ENCODE measurements at regions not wholly inside any gene's neighbourhood (a gene's known extent, or its start where the extent isn't known, plus 50 kb on each side); places are given as distances from the start of the nearest gene placed in this dataset.

DNA sequence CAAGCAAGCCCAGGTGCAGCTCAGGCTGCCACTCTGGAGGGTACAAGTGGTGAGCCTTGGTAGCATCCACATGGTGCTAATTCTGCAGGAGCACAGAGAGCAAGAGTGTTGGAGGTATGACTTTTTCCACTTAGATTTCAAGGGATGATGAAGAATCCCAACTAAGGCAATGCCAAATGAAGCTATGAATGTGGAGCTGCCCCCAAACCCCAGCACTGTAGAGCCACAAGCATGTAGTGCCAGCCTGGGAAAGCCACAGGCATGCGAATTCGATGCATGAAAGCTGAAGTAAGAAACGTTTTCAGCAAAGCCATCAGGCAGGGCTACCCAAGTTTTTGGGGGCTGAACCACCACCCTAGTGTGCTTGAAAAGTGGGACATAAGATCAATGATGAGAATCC lies 251.1 kb downstream of the HAO1 start:
- no peaks in the 10 kb centered on the region for H3K9me3 ChIP-seq (ENCODE audit: control insufficient read depth, insufficient read depth, low read depth, low read length)
- TF ChIP-seq, protein P1, sequence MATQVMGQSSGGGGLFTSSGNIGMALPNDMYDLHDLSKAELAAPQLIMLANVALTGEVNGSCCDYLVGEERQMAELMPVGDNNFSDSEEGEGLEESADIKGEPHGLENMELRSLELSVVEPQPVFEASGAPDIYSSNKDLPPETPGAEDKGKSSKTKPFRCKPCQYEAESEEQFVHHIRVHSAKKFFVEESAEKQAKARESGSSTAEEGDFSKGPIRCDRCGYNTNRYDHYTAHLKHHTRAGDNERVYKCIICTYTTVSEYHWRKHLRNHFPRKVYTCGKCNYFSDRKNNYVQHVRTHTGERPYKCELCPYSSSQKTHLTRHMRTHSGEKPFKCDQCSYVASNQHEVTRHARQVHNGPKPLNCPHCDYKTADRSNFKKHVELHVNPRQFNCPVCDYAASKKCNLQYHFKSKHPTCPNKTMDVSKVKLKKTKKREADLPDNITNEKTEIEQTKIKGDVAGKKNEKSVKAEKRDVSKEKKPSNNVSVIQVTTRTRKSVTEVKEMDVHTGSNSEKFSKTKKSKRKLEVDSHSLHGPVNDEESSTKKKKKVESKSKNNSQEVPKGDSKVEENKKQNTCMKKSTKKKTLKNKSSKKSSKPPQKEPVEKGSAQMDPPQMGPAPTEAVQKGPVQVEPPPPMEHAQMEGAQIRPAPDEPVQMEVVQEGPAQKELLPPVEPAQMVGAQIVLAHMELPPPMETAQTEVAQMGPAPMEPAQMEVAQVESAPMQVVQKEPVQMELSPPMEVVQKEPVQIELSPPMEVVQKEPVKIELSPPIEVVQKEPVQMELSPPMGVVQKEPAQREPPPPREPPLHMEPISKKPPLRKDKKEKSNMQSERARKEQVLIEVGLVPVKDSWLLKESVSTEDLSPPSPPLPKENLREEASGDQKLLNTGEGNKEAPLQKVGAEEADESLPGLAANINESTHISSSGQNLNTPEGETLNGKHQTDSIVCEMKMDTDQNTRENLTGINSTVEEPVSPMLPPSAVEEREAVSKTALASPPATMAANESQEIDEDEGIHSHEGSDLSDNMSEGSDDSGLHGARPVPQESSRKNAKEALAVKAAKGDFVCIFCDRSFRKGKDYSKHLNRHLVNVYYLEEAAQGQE (IDR thresholded peaks at IDR 0.05; ENCODE audit: insufficient read depth in 1 of 2, low read depth in 2 of 2, low read length in 1 of 2) = no peak
- TF ChIP-seq TCF7L2 (IDR thresholded peaks at IDR 0.05; ENCODE audit: low read depth, low read length) = no peak
- no peak for TF ChIP-seq CTCF (IDR thresholded peaks at IDR 0.05)
- TF ChIP-seq SIN3A (IDR thresholded peaks at IDR 0.05; ENCODE audit: borderline replicate concordance, insufficient read depth, low read depth, low read length) = no peak
- TF ChIP-seq POLR2AphosphoS5 (IDR thresholded peaks at IDR 0.05; ENCODE audit: low read depth, low read length) = no peak
- no peaks in the 10 kb centered on the region for H3K4me1 ChIP-seq (ENCODE audit: control insufficient read depth, insufficient read depth, low read length)
- DNase-seq (ENCODE audit: low read depth, low spot score) = no peak
- BruUV-seq (replicated peaks) = no TSS peak
- intact Hi-C loops (cut with micrococcal nuclease; ENCODE audit: unreplicated experiment) (no loop called here), in situ Hi-C loops (cut with HindIII; ENCODE audit: low pct_unique_long_range_greater_than_20kb, low sequenced_read_pairs) (no loop called here)
- ATAC-seq = no peak
- POLR2A ChIA-PET = no interaction called here
- no peaks in the 10 kb centered on the region for H3K27me3 ChIP-seq (ENCODE audit: control insufficient read depth, insufficient read depth, low read length)
- H3K27ac ChIP-seq (ENCODE audit: low read length) = no peak overlapping the region
- CTCF ChIA-PET = no interaction called here
- no peaks in the 10 kb centered on the region for H3K36me3 ChIP-seq (ENCODE audit: control insufficient read depth, insufficient read depth, low read length)
- no peak overlapping the region for H3K4me3 ChIP-seq (ENCODE audit: low read depth in 2 of 2, low read length in 2 of 2)

DNA sequence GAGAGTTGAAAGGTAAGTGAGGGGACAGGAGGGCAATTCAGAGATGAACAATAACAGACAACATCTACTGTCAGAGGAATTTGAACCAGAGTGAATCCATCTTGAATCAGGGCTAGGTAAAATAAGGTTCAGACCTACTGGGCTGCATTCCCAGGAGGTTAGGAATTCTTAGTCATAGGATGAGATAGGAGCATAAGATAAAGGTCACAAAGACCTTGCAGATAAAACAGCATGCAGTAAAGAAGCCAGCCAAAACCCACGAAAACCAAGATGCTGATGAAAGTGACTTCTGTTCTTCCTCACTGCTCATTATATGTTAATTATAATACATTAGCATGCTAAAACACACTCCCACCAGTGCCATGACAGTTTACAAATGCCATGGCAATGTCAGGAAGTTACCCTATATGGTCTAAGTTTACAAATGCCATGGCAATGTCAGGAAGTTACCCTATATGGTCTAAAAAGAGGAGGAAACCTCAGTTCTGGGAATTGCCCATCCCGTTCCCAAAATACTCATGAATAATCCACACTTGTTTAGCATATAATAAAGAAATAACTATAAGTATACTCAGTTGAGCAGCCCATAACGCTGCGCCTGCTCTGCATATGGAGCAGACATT lies 248.5 kb downstream of the HAO1 start:
- ATAC-seq (no peak), DNase-seq (ENCODE audit: low read depth, low spot score) (no peak)
- in situ Hi-C loops (cut with HindIII; ENCODE audit: low pct_unique_long_range_greater_than_20kb, low sequenced_read_pairs) = no loop called here
- CTCF ChIA-PET = no interaction called here
- intact Hi-C loops (cut with micrococcal nuclease; ENCODE audit: unreplicated experiment) = no loop called here
- POLR2A ChIA-PET = no interaction called here
- no TSS peak for BruUV-seq (replicated peaks)
- Histone ChIP-seq H3K4me3 (ENCODE audit: low read depth in 2 of 2, low read length in 2 of 2) (no peak overlapping the region), H3K27me3 (ENCODE audit: control insufficient read depth, insufficient read depth, low read length) (no peaks in the 10 kb centered on the region), H3K27ac (ENCODE audit: low read length) (no peak overlapping the region), H3K4me1 (ENCODE audit: control insufficient read depth, insufficient read depth, low read length) (no peaks in the 10 kb centered on the region), H3K36me3 (ENCODE audit: control insufficient read depth, insufficient read depth, low read length) (no peaks in the 10 kb centered on the region), H3K9me3 (ENCODE audit: control insufficient read depth, insufficient read depth, low read depth, low read length) (no peaks in the 10 kb centered on the region)
- TF ChIP-seq TCF7L2 (IDR thresholded peaks at IDR 0.05; ENCODE audit: low read depth, low read length) (no peak), SIN3A (IDR thresholded peaks at IDR 0.05; ENCODE audit: borderline replicate concordance, insufficient read depth, low read depth, low read length) (no peak), POLR2AphosphoS5 (IDR thresholded peaks at IDR 0.05; ENCODE audit: low read depth, low read length) (no peak), CTCF (IDR thresholded peaks at IDR 0.05) (no peak)
- TF ChIP-seq, protein P1 (IDR thresholded peaks at IDR 0.05; ENCODE audit: insufficient read depth in 1 of 2, low read depth in 2 of 2, low read length in 1 of 2) = no peak

Data from Panc1 (cell line).